ENCODE measurements at regions not wholly inside any gene's neighbourhood (a gene's known extent, or its start where the extent isn't known, plus 50 kb on each side); places are given as distances from the start of the nearest gene placed in this dataset.

DNA sequence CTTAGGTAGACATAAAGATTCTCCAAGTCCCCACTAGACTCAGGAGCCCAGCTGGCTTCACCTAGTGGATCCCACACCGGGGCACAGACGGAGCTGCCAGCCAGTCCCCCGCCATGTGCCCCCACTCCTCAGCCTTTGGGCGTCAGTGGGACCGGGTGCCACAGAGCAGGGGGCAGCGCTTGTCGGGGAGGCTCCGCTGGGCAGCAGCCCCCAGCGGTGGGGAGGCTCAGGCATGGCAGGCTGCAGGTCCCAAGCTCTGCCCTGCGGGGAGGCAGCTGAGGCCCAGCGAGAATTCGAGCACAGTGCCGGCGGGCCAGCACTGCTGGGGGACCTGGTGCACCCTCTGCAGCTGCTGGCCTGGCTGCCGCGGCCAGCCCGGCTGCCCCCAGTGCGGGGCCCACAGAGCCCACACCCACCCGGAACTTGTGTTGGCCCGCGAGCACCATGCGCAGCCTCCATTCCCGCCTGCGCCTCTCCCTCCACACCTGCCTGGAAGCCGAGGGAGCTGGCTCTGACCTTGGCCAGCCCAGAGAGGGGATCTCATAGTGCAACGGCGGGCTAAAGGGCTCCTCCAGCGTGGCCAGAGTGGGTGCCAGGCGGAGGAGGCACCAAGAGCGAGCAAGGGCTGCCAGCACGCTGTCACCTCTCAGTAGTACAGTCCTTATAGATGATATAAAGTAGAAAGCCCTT is 390.7 kb downstream of the PLK2 start:
- TF ChIP-seq POLR2A (IDR thresholded peaks at IDR 0.05), result no peak
- TF ChIP-seq EP300 (IDR thresholded peaks at IDR 0.05), result no peak
- TF ChIP-seq CTCF (IDR thresholded peaks at IDR 0.05), result no peak
- TF ChIP-seq POLR2AphosphoS5 (IDR thresholded peaks at IDR 0.05), result no peak

Measured in stomach (tissue), 4 donors.